C1 segment of cervical spinal cord (tissue), 14 donors: ENCODE measurements at regions not wholly inside any gene's neighbourhood (a gene's known extent, or its start where the extent isn't known, plus 50 kb on each side); places are given as distances from the start of the nearest gene placed in this dataset.

ENCODE experiments used
- DNase-seq, 14 donors: peaks; one replicate each; lab custom pipeline; 2025; lab: John Stamatoyannopoulos, UW

DNA sequence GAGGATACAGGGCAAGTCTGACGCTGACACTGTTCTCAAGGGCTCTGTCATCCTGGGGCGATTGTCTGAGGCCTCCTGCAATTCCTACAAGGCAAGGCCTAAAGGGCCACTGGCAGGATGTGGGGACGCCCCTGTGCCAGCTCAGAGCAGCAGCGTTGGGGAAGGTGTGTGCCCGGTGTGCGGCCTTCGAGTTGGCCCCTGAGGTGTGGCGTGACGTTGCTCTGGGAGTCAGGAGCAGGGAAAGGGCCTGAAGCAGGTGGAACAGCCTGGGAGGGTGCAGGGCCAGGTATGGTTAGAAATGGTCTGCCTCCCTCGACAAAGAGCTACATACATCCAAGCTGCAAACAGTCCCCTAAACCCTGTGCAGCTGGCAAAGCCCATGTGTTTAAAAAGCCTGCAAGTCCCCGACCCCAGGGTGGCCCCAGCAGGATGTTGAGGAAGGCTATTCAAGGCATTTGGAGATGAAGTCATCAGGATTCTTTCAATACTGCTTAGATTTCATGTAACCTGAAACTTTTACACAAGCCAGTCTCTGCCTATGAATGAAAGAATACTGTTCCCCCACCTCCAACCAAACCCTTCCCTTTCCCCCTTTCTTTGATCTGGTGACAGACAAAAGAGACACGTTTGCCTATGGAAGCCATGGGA is 142.5 kb upstream of the TNS3 start:
- no peak for DNase-seq

DNA sequence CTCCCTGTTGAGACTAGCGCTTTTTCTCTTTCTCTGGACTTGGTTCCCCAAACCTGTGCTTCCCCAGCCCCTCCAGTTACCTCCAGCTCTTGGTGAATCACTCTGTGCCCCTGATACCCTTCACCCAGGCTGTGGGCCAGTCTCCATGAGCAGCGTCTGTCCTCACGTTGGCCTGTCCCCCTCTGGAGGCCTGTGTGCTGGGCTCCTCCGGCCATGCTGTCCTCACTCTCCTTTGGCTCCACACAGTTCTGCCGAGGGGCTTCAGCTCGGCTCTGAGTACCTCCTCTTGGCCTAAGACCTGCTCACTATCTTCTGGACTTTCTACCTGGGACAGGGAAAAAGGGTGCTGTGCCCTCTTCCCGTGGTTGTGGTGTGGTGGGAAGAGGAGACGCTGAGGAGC is 140.2 kb upstream of the TNS3 start:
- DNase-seq: no peak

DNA sequence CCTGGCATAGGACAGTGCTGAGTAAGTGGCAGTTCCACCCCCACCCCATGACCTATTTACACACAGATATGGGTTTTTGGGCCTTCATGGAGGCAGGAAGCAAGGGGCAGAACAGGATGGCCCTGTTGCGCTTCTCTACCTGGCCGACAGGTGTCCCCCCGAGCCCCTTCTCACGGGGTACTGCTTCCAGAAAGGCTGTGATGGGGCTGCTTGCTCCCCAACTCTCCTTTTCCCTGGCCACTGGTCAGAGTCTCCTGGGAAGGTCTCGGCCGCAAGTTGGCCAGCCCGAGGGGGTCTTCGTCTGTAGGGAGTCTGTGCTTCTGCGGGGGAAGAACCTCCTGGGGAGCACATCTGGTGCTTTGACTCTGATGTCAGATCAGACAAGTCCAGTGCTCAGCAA is 139.8 kb upstream of the TNS3 start:
- no peak for DNase-seq

DNA sequence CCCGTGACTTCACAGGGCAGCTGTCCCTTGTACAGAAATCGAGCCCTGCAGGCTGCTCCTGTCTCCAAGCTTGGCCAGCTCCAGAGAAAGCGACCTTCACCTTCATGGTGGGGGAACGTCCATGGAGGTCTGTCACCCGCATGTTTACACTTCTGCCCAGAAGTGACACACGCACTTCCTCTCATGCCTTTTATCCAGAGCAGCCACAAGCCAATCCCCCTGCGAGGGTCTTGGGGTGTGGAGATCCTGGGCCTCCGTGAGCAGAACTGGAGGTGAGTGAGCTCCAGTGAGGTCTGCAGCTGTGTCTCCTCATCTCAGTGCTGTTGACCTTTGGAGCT is 139.0 kb upstream of the TNS3 start:
- no peak for DNase-seq

DNA sequence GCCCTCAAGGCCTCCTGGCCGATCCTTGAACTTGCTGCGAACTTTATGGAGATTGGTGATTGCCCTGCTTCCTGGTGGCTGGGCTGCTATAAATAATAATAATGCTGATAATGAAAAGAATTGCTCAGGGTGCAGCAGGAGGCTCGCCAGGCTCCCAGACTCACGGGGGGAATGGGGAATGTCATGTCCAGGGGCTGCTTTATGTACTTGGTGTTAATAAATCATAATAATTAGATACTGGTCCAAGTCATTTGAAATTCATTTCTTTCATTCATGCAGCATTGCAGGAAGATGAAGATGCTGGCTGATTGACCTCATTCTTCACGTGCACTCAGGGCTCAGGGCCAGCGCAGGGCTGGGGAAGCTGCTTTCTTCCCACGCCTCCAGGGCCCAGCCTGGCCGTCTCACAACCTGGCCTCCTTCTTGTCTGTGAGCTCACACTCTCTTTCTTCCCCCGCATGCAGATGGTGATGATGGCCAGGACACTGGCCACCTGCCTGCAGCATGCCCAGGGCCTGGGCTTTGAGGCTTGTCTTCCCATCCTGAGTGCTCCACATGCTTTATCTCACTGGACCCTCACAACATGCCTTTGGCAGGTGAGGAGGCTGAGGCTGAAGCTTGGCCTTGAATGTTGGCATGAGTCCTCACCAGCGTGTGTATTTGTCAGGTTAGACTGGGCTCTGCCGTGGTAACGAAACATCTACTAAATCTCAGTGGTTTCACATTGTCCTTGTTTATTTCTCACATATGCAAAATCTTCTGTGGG is 138.4 kb upstream of the TNS3 start:
- DNase-seq: peak in 1 of 14 donors; percentile 69

DNA sequence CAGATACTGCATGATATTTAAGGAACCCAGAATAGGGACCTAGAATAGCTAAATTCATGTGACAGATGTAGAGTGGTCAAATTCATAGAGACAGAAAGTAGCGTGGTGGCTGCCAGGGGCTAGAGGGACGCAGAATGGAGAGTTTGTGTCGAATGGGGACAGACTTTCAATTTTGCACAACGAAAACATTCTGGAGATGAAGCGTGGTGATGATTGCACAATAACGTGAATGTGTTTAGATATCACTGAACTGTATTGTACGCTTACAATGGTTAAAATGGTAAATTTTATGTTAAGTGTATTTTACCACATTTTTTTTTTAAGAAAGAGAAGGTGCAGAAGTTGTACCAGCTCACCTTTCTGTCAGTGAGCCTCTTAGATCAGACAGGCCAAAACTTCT is 137.8 kb upstream of the TNS3 start:
- no peak for DNase-seq

DNA sequence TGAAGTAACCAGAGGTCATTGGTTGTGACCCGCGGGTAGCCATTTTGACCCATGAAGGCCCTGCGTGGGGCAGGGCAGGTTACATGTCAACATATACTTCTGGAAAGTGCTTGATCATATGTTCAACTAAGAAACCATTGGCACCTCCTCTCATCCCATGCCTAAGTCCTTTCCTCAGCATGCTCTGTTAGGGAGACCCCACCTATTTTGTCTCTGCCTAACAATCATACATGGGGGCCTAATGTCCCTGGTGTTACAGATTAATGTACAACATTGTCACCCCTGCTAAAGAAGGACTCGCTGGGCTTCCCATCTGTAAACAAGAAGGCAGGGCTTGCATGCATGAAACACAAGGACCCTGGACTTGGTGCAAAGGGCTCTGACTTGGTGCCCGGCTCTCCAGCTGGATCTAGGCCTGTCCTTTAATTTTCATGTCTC is 133.7 kb upstream of the TNS3 start:
- DNase-seq: no peak

DNA sequence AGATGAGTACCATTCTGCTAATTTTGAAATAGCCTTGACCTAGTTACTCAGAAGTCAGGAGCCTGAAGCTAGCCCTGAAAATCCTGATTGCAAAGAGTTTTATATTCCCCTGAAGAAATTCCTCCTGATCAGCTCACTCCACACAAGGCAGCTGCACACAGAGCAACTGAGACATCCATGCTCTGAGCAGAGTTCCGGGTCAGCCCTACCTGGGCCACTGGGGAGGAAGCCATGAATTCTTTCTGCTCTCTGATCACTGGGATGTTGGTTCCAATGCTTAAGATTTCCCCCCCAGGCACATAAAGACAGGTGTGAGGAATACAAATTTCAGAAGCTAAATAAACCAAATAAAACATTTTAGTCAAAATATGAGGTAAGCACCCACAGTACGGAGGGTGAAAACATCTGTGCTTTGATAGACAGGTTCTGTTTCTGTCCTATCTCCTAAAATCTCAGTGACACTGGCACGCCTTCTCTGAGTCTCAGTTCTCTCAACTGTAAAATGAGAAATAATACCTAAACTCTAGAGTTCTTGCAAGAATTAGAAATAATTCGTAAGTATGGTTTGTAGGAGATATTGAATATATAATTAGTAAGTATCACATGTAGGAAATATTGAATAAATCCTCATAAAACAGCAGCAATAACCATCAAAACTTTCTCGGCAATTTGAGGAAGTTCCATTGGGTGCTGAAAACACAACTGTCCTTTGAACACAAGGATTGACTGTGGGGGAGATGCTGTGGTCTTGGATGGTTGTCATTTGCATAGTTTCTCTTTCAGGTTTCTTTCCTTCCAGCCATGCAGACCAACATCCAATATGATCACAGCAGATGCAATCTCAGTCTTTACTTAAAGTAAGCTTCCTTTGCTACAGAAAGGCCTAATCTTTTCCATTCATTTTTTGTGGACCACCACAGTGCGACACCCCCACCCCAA is 133.0 kb upstream of the TNS3 start:
- DNase-seq: no peak

DNA sequence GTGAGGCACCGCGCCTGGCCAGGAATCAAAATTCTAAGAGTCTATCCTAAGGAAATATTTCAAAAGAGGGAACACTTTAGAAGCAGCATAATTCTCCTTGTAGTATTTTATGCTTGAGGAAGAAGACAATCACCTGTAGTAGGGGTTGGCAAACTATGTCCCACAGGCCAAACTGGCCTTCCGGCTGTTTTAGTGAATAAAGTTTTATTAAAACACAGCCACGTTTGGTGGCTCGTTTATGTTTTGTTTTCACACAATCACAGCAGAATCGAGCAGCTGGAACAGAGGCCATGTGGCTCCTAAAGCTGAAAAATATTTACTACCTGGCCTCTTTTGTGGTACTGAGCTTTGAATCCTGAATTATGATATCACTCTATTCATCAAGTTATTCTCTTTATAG is 131.7 kb upstream of the TNS3 start:
- no peak for DNase-seq

DNA sequence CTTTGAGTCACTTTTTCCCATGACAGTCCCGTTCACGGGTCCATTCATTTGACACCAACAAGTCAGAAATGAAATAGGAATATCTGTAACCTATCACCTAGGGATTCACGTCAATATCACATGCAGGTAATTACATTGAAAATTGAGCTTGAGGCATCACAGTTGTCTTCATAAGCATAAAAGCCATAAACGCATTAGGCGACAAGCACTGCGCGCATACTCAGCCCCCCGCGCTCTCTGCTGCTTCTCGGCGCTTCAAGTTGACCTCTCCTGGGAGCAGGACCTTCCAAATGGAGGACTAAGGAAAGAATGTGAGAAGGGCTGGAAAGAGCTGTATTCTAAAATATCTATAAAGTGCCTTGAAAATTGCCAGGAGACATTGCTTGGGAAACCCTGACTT is 130.5 kb upstream of the TNS3 start:
- no peak for DNase-seq

DNA sequence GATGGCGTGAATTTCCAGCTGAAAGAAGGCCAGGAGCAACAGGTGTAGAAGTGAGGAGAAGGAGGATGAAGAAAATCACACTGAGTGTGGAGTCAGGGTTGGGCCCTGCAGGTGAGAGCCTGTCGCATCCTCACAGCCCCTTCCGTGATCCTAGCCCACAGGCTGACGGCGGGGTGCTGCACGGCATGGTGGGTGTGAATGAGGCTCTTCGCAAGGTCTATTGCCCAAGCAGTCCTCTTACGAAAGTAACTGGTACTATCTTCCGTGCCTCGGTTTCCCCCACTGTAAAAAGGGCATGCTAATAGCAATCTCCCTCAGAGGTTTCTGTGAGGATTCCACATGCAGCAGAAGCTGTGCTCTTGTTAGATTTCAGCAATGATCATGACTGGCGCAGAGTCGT is 129.9 kb upstream of the TNS3 start:
- DNase-seq: no peak

DNA sequence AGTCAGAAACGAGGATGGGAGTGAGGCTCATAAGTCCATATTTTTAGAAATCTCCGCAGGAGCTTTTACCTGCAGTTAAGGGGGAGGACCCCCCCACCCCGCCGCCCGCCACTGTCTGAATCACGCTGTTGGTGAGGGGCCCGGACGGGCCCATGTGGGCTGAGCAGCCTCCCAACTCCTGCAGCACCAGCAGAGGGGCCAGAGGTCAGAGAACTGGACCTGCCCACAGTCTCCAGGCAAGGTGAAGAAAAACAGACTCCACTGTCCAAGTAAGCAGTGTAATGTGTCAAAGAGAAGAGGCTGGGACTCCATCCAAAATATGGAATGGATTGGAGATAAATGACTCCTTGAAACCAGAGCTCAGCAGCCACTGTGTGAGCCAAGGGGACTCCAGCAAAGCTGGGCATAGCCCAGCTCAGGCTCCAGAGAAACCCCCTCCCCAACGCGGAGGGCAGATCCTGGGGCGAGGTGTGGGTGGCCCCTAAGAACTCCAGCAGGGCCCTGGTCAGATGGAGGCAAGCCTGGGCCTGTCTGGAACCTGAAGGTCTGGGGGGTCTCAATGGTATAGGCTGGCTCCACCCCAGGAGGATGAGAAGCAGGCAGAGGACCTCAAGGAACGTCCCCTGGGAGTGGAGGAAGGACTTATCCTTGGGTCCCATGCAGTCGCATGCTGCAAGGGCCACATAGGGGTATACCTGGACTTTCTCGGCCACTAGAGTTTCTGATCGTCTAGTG is 128.5 kb upstream of the TNS3 start:
- no peak for DNase-seq

DNA sequence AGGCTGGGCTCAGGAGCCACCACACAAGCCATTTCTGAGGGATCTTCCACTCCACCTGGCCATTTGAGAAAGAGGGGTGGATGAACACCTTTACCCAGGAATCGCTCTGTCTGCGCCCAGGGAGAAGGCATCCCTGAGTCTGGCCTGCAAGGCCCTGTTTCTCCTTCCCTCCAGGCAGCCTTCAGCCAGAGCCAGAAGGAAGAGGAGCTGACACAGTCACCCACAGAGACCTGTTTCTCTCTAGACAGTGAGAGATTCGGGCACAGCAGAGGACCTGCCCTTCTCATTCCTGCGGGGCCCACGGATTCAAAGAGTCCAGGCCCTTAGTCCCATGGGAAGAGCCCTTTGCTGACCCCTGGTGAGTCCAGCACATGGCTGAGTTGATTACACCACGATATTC is 127.5 kb upstream of the TNS3 start:
- no peak for DNase-seq

DNA sequence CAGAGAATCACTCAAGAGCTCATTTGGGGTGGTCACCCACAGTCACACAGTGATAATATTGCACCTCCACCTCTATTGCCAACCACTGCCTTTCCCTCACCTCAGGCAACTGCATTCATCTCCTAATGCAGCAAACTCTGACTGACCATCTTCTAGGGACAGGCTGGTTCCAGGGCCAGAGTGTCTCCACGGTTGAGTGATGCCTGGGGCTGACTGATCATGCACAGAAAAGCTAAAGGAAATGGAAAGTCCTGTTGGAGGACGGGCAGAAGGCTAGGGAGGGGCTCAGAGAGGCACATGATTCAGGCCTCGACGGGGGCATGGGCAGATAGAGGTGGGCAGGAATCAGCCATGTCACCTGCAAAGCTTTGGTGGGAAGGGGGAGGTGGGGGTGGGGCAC is 127.1 kb upstream of the TNS3 start:
- DNase-seq: no peak

DNA sequence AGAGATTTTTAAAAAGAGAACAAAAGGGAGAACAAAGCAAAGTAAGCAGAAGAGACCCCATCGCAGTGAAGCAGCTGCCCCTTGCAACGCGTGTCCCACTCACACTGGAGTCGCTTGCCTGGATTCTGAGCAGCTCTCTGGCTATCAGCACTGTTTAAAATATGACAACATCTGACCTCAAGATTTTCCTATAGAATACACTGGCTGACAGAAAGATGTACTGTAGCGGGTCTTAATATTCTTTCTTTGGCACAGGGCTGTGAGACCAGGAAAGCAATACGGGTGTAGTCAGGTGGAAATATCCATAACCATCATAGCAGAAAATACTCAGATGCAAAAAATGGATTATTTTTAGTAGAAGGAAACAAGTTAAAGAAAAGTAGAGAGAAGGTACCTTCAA is 125.7 kb upstream of the TNS3 start:
- no peak for DNase-seq

DNA sequence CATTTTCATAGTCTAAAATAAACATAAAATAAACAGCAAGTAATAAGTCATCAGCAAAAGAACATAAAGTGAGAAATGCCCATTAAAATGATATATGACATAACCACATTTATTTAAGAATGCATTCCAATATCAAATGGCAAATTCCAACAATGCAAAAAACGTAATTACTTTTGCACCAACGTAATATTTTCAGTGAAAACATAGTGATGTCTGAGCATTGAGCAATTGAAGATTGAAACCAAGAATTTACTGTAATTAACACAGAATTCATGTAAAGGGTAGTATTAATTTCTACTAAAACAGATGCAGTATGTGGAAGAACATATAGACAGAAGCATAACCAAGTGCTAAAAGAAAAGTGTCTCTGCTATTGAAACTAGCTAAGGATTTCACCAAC is 123.0 kb upstream of the TNS3 start:
- no peak for DNase-seq

DNA sequence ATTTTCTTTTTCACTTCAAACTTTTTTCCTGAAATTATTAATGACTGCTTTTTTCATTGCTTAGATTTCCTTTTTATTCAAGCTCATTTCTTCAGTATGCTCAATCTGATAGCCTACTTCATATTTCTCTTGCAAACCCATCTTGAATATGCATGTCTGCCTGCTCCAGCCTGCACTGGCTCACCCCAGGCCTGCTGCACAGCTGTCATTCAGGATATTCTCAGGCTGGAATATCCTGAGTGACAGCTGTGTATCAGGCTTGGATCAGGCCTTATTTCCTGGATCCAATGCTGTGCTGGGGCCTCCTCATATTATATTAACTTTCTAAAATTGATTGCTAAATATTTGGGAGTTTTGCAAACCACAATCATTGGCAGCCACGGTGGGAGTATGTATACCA is 120.2 kb upstream of the TNS3 start:
- no peak for DNase-seq

DNA sequence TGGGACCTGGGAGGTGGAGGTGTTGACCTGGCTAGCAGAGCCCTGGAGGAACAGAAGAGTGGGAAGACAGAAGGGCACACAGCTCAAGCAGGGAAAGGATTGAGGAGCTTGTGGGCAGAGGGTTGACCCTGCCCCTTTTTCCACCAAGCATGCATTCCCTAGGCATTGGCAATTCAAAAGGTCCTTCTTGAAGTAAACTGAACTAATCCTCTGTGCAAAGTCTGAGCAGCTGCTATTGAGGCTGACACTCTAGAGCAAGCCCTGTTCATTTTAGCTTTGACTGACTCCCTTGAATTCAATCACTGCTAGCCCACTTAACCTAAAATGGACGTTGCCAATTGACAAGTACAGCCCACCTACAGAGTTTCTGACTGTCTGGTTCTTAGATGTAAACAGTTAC is 116.5 kb upstream of the TNS3 start:
- no peak for DNase-seq

DNA sequence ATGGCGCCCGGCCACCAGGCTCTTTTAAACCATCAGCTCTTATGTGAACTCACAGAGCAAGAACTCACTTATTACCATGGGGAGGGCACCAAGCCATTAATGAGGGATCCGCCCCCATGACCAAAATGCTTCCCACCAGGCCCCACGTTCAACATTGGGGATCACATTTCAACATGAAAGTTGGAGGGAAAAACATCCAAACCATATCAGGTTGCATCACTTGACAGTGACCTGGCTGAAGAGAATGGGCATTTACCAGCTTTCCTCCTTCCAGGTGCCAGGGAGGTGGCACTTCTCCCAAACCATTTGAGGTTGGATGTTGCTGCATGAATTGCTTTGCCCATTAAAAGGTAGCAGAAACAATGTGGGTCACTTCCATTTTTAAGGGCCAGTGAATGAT is 115.6 kb upstream of the TNS3 start:
- DNase-seq: no peak

DNA sequence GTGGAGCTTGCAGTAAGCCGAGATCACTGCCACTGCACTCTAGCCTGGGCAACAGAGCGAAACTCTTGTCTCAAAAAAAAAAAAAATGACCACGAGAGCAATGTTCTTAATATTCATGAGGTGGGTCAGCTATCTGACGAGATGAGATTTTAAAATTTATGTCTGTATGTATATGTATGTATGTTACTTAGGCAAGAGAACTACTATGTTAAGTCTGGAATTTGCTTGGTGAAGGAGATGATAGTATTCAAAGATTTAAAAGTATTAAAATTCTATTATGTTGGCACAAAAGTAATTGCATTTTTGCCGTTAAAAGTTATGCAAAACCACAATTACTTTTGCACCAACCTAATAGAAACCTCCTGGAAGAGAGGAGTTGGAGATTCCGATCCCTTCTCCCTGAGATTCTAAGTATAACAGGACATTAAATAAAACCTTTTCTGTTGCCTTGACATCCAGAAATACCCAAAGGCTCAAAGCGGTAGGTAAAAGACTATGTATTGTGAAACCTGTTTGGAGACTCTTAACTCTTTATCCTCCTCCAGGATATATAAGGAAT is 114.3 kb upstream of the TNS3 start:
- no peak for DNase-seq

DNA sequence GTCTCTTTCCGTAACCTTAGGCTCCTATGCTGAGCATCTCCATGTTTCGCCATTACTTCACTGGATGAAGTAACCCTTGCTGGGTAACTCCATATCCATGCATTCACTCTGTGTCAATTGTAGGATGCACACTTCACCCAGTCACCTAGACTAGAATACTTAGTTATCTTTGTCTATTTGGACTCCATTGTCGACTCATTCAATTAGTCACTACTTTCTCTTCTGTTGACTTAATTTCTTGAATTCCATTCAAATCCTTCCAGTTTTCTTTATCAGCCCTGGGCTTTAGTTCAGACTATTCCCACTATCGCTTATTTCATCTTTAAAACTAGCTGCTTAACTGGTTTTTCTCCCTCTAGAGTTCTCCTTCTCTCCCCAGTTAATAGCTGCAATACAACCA is 111.3 kb upstream of the TNS3 start:
- DNase-seq: no peak

DNA sequence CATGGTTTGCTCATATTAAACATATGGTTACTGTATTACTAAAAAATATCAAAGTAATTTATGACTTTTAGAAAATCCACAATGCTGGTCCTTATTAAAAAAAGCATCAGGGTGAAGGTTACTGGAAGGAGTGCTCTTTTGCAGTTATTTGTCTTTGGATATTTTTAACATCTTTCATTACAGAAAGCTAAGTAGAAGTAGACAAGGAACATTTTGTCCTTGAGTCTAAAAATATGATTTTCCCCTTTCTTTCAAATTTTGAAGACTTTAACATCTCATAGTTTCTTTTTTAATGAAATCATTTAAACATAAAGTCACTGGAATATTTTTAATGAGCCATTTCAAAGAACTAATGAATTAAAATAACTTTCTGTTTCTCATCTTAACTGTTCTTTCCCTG is 110.1 kb upstream of the TNS3 start:
- no peak for DNase-seq
